ENCODE measurements at regions not wholly inside any gene's neighbourhood (a gene's known extent, or its start where the extent isn't known, plus 50 kb on each side); places are given as distances from the start of the nearest gene placed in this dataset.
"Not testable (repeated sequence)": the region's sequence is repeated elsewhere in the genome, so short reads cannot be mapped to it uniquely, and the experiment has no call there.

- WGBS, result 3% methylated on average over 9 of the region's 14 CpGs
- not testable (repeated sequence) for H3K9me3 ChIP-seq (ENCODE audit: control insufficient read depth in 2 of 2, insufficient read depth in 1 of 2, low read length in 1 of 2); H3K27ac ChIP-seq (ENCODE audit: low read depth in 1 of 2, low read length in 1 of 2); H3K27me3 ChIP-seq (ENCODE audit: control insufficient read depth in 2 of 2, insufficient read depth in 1 of 2, low read length in 1 of 2); H3K36me3 ChIP-seq (ENCODE audit: control insufficient read depth in 2 of 2, insufficient read depth in 2 of 2, low read length in 1 of 2); DNase-seq (ENCODE audit: low read depth in 6 of 9, low spot score in 9 of 9); H3K4me1 ChIP-seq (ENCODE audit: control insufficient read depth in 2 of 2, insufficient read depth in 2 of 2, low read length in 2 of 2)
- peak overlapping the region in 1 of 2 donors; percentile 10 for H3K4me3 ChIP-seq (ENCODE audit: low read length in 2 of 2)
Observed at GRCh38 chr2:111494288-111494980, 373.7 kb downstream of the BCL2L11 start.

GRCh38 chr2:111494981-111495315 lies 374.2 kb downstream of the BCL2L11 start:
- H3K27me3 ChIP-seq (ENCODE audit: control insufficient read depth in 2 of 2, insufficient read depth in 1 of 2, low read length in 1 of 2); H3K27ac ChIP-seq (ENCODE audit: low read depth in 1 of 2, low read length in 1 of 2); DNase-seq (ENCODE audit: low read depth in 6 of 9, low spot score in 9 of 9); H3K36me3 ChIP-seq (ENCODE audit: control insufficient read depth in 2 of 2, insufficient read depth in 2 of 2, low read length in 1 of 2); H3K9me3 ChIP-seq (ENCODE audit: control insufficient read depth in 2 of 2, insufficient read depth in 1 of 2, low read length in 1 of 2); H3K4me1 ChIP-seq (ENCODE audit: control insufficient read depth in 2 of 2, insufficient read depth in 2 of 2, low read length in 2 of 2): not testable (repeated sequence)
- H3K4me3 ChIP-seq (ENCODE audit: low read length in 2 of 2), result peak overlapping the region in 1 of 2 donors; percentile 10
- 0% methylated on average over 4 of the region's 7 CpGs for WGBS

GRCh38 chr2:111495636-111496035 lies 374.9 kb downstream of the BCL2L11 start:
- H3K4me1 ChIP-seq (ENCODE audit: control insufficient read depth in 2 of 2, insufficient read depth in 2 of 2, low read length in 2 of 2); H3K4me3 ChIP-seq (ENCODE audit: low read length in 2 of 2); DNase-seq (ENCODE audit: low read depth in 6 of 9, low spot score in 9 of 9); H3K36me3 ChIP-seq (ENCODE audit: control insufficient read depth in 2 of 2, insufficient read depth in 2 of 2, low read length in 1 of 2); H3K9me3 ChIP-seq (ENCODE audit: control insufficient read depth in 2 of 2, insufficient read depth in 1 of 2, low read length in 1 of 2); H3K27ac ChIP-seq (ENCODE audit: low read depth in 1 of 2, low read length in 1 of 2); H3K27me3 ChIP-seq (ENCODE audit: control insufficient read depth in 2 of 2, insufficient read depth in 1 of 2, low read length in 1 of 2): not testable (repeated sequence)
- WGBS, result 95% methylated on average over 2 of the region's 2 CpGs

GRCh38 chr2:111496176-111496575 lies 375.5 kb downstream of the BCL2L11 start:
- H3K27ac ChIP-seq (ENCODE audit: low read depth in 1 of 2, low read length in 1 of 2), result not testable (repeated sequence)

GRCh38 chr2:111496860-111497259 lies 376.1 kb downstream of the BCL2L11 start:
- H3K27ac ChIP-seq (ENCODE audit: low read depth in 1 of 2, low read length in 1 of 2); H3K9me3 ChIP-seq (ENCODE audit: control insufficient read depth in 2 of 2, insufficient read depth in 1 of 2, low read length in 1 of 2); H3K4me3 ChIP-seq (ENCODE audit: low read length in 2 of 2); DNase-seq (ENCODE audit: low read depth in 6 of 9, low spot score in 9 of 9); H3K4me1 ChIP-seq (ENCODE audit: control insufficient read depth in 2 of 2, insufficient read depth in 2 of 2, low read length in 2 of 2); H3K27me3 ChIP-seq (ENCODE audit: control insufficient read depth in 2 of 2, insufficient read depth in 1 of 2, low read length in 1 of 2); H3K36me3 ChIP-seq (ENCODE audit: control insufficient read depth in 2 of 2, insufficient read depth in 2 of 2, low read length in 1 of 2): not testable (repeated sequence)
- 97% methylated on average over 4 of the region's 5 CpGs for WGBS

More at GRCh38 chr2:111496176-111496575, 375.5 kb downstream of the BCL2L11 start:
- not testable (repeated sequence) for DNase-seq (ENCODE audit: low read depth in 6 of 9, low spot score in 9 of 9); H3K27me3 ChIP-seq (ENCODE audit: control insufficient read depth in 2 of 2, insufficient read depth in 1 of 2, low read length in 1 of 2); H3K36me3 ChIP-seq (ENCODE audit: control insufficient read depth in 2 of 2, insufficient read depth in 2 of 2, low read length in 1 of 2); H3K9me3 ChIP-seq (ENCODE audit: control insufficient read depth in 2 of 2, insufficient read depth in 1 of 2, low read length in 1 of 2); H3K4me1 ChIP-seq (ENCODE audit: control insufficient read depth in 2 of 2, insufficient read depth in 2 of 2, low read length in 2 of 2); H3K4me3 ChIP-seq (ENCODE audit: low read length in 2 of 2)
- WGBS, result 90% methylated on average over 2 of the region's 2 CpGs

GRCh38 chr2:111497270-111497669 lies 376.6 kb downstream of the BCL2L11 start:
- H3K36me3 ChIP-seq (ENCODE audit: control insufficient read depth in 2 of 2, insufficient read depth in 2 of 2, low read length in 1 of 2); DNase-seq (ENCODE audit: low read depth in 6 of 9, low spot score in 9 of 9); H3K4me3 ChIP-seq (ENCODE audit: low read length in 2 of 2); H3K9me3 ChIP-seq (ENCODE audit: control insufficient read depth in 2 of 2, insufficient read depth in 1 of 2, low read length in 1 of 2); H3K27ac ChIP-seq (ENCODE audit: low read depth in 1 of 2, low read length in 1 of 2); H3K4me1 ChIP-seq (ENCODE audit: control insufficient read depth in 2 of 2, insufficient read depth in 2 of 2, low read length in 2 of 2); H3K27me3 ChIP-seq (ENCODE audit: control insufficient read depth in 2 of 2, insufficient read depth in 1 of 2, low read length in 1 of 2): not testable (repeated sequence)
- WGBS, result 96% methylated on average over 2 of the region's 2 CpGs

- H3K27ac ChIP-seq (ENCODE audit: low read depth in 1 of 2, low read length in 1 of 2); DNase-seq (ENCODE audit: low read depth in 6 of 9, low spot score in 9 of 9); H3K4me1 ChIP-seq (ENCODE audit: control insufficient read depth in 2 of 2, insufficient read depth in 2 of 2, low read length in 2 of 2); H3K4me3 ChIP-seq (ENCODE audit: low read length in 2 of 2); H3K36me3 ChIP-seq (ENCODE audit: control insufficient read depth in 2 of 2, insufficient read depth in 2 of 2, low read length in 1 of 2); H3K9me3 ChIP-seq (ENCODE audit: control insufficient read depth in 2 of 2, insufficient read depth in 1 of 2, low read length in 1 of 2); H3K27me3 ChIP-seq (ENCODE audit: control insufficient read depth in 2 of 2, insufficient read depth in 1 of 2, low read length in 1 of 2): not testable (repeated sequence)
- WGBS, result 99% methylated on average over 2 of the region's 3 CpGs
Observed at GRCh38 chr2:111500536-111501062, 379.9 kb downstream of the BCL2L11 start.

GRCh38 chr2:111503844-111504570 lies 380.0 kb downstream of the ANAPC1 start:
- H3K9me3 ChIP-seq (ENCODE audit: control insufficient read depth in 2 of 2, insufficient read depth in 1 of 2, low read length in 1 of 2); H3K27ac ChIP-seq (ENCODE audit: low read depth in 1 of 2, low read length in 1 of 2); H3K36me3 ChIP-seq (ENCODE audit: control insufficient read depth in 2 of 2, insufficient read depth in 2 of 2, low read length in 1 of 2); H3K4me3 ChIP-seq (ENCODE audit: low read length in 2 of 2); H3K4me1 ChIP-seq (ENCODE audit: control insufficient read depth in 2 of 2, insufficient read depth in 2 of 2, low read length in 2 of 2); H3K27me3 ChIP-seq (ENCODE audit: control insufficient read depth in 2 of 2, insufficient read depth in 1 of 2, low read length in 1 of 2); DNase-seq (ENCODE audit: low read depth in 6 of 9, low spot score in 9 of 9): not testable (repeated sequence)
- 81% methylated on average over 2 of the region's 5 CpGs for WGBS

- H3K27me3 ChIP-seq (ENCODE audit: control insufficient read depth in 2 of 2, insufficient read depth in 1 of 2, low read length in 1 of 2); H3K27ac ChIP-seq (ENCODE audit: low read depth in 1 of 2, low read length in 1 of 2); DNase-seq (ENCODE audit: low read depth in 6 of 9, low spot score in 9 of 9); H3K4me3 ChIP-seq (ENCODE audit: low read length in 2 of 2); H3K4me1 ChIP-seq (ENCODE audit: control insufficient read depth in 2 of 2, insufficient read depth in 2 of 2, low read length in 2 of 2); H3K9me3 ChIP-seq (ENCODE audit: control insufficient read depth in 2 of 2, insufficient read depth in 1 of 2, low read length in 1 of 2); H3K36me3 ChIP-seq (ENCODE audit: control insufficient read depth in 2 of 2, insufficient read depth in 2 of 2, low read length in 1 of 2): not testable (repeated sequence)
- WGBS, result 100% methylated on average over 1 of the region's 2 CpGs
Observed at GRCh38 chr2:111504571-111504942, 379.4 kb downstream of the ANAPC1 start.

Data from thymus (tissue), 11 donors.